HG03103 (cell line): ENCODE measurements at regions not wholly inside any gene's neighbourhood (a gene's known extent, or its start where the extent isn't known, plus 50 kb on each side); places are given as distances from the start of the nearest gene placed in this dataset.
"Not testable (repeated sequence)": the region's sequence is repeated elsewhere in the genome, so short reads cannot be mapped to it uniquely, and the experiment has no call there.

ENCODE experiments used
- ATAC-seq: cut with Tn5 transposase; IDR thresholded peaks from one replicate; pipeline ENCODE4 v1.9.1; 2021; ENCODE audit warnings: low read depth; ENCODE audit not compliant: unreplicated experiment

- ATAC-seq = no peak
Measured at GRCh38 chr4:104010722-104011121, 290.9 kb upstream of the TACR3 start.

GRCh38 chr4:104002318-104002717, 282.5 kb upstream of the TACR3 start:
- ATAC-seq = not testable (repeated sequence)

- no peak for ATAC-seq
Measured at GRCh38 chr4:103998756-103999155, 279.0 kb upstream of the TACR3 start.

DNA sequence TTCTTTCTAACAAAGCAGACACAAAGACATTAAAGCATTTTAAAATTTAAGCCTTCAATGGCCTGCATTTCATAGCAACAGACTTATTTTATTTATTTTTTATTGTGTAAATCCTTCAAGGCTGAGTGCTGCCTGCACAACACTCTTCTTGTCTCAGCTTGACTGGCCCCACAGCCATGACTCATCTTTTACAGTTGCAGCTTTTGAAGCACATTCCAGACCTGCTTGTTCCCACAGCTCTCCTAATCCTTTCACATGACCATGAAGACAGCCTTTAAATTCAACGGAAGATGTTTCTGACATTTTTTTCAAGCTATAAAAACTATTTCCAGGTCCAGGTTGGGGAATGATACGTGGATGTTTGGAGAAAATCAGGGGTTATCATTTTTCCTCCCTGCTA, 276.9 kb upstream of the TACR3 start:
- ATAC-seq = no peak

DNA sequence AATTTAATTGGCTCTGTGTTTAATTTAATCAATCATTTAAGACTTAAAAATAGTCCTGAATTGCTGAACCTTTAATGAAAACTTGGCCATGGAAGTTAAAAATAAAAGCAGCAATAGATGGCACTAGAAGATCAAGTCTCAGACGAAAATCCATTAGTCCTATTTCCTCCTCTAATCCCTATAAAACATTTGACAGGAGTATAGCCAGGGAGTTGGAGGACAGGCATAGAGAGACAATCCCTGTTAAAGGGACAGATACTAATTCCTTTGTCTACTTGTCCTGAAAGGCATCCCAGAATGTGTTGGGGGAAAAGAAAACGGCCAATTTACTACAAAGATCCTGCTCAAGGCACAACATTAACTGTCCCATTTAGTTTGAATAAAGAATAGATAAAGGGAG, 276.3 kb upstream of the TACR3 start:
- ATAC-seq = no peak

- no peak for ATAC-seq
Measured at GRCh38 chr4:103994059-103994458, 274.3 kb upstream of the TACR3 start.

DNA sequence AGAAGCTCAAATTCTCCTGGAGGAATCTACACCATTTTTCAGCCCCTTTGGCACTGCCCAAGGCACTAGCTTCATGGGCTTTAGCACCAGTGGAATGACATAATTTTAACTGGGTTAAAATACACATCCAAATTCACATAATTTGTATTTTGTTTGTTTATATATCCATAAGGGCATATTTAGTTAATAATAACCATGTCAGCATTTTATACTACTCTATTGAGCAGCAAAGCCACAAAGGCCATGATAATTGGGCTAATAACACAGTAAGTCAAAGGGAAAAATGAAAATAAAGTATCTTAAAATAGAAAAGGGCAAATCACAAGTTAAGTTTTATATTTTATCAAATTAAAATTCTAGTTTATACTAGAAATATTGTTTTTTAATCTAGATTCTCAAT, 262.7 kb upstream of the TACR3 start:
- ATAC-seq = no peak

DNA sequence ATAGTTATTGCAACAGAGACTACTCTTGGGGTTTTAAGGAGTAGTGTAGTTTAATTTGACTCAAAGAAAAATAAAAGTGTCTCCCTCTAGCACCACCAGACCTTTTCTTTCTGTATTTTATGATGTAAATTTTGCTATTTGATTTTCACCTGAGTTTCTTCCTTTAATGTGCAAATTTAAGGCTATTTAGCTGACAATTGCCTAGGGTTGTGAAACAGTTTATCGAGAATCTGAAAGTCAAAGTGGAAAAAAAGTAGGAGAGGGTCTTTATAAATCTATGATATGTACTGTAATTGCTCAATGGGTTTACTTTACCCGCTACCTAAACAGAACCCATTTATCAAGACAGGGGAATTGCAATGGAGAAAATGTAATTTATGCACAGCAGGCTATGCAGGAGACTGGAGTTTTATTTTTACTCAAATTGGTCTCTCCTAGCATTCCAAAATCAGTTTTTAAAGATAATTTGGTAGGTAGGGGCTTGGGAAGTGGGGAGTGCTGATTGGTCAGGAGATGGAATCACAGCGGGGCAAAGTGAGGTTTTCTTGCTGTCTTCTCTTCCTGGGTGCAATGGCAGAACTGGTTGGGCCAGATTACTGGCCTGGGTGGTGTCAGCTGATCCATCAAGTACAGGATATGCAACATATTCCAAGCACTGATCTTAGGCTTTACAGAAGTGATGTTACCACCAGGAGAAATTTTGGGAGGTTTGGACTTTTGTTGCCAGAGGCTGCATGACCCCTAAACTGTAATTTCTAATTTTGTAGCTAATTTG, 228.6 kb upstream of the TACR3 start:
- no peak for ATAC-seq

DNA sequence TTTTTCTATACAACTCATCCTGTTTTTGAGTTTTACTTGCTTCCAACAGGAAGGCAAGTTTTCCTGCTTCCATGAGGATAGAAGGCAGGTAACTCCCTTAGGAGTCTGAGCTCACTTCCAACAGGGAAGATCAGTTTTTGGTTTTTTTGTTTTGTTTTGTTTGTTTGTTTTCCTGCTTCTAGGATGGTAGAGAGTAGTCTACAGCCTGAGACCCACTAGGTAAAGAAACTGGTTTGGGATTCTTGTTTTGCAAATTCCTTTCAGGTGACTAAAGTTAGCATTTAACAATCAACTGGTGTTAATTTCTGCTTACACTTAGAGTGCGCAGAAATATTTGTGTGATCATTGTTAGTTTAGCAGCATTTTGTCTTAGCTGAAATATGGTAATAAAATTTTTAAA, 227.8 kb upstream of the TACR3 start:
- ATAC-seq = no peak

DNA sequence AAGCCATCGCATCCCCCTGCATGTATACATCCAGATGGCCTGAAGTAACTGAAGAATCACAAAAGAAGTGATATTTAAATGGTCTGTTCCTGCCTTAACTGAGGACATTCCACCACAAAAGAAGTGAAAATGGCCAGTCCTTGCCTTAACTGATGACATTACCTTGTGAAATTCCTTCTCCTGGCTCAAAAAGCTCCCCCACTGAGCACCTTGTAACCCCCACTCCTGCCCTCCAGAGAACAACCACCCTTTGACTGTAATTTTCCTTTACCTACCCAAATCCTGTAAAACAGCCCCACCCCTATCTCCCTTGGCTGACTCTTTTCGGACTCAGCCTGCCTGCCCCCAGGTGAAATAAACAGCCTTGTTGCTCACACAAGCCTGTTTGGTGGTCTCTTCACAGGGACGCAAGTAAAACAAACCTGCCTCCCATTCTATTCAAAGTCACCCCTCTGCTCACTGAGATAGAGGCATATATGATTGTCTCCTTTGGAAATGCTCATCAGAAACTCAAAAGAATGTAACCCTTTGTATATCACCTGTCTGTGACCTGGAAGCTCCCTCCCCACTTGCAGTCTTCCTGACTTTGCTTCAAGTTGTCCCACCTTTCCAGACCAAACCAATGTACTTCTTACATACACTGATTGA, 227.0 kb upstream of the TACR3 start:
- ATAC-seq = not testable (repeated sequence)

DNA sequence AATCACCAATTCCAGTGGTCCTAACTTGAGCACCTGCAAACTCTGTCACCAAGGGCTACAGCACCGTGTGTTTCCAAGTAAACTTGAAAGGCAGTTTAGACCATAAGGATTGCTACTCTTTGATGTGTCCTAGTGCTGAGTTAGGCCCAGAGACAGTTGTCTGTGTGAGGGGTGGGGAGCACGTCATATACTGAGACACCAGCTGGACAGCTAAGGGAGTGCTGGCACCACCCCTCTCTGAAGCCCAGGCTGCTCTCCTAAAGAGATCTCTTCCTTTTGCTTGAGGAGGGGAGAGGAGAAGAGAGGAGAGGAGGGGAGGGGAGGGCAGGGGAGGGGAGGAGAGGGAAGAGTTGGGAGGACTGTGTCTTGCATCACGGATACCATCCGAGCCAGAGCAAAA, 218.7 kb upstream of the TACR3 start:
- no peak for ATAC-seq

DNA sequence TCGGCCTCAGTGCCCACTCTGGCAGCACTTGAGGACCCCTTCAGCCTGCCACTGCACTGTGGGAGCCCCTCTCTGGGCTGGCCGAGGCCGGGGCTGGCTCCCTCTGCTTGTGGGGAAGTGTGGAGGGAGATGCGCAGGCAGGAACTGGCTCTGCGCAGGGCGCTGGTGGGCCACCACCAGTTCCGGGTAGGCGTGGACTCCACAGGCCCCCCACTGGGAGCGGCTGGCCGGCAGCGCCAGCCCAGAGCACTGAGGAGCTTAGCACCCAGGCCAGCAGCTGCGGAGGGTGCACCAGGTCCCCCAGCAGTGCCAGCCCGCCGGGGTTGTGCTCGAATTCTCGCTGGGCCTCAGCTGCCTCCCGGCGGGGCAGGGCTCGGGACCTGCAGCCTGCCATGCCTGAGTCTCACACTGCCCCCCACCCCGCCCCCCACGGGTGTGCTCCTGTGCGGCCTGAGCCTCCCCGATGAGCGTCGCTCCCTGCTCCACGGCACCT, 216.9 kb upstream of the TACR3 start:
- ATAC-seq = no peak

- peak; percentile 75 for ATAC-seq
Measured at GRCh38 chr4:103934178-103934789, 214.5 kb upstream of the TACR3 start.

GRCh38 chr4:103928370-103928769, 208.6 kb upstream of the TACR3 start:
- ATAC-seq = no peak

DNA sequence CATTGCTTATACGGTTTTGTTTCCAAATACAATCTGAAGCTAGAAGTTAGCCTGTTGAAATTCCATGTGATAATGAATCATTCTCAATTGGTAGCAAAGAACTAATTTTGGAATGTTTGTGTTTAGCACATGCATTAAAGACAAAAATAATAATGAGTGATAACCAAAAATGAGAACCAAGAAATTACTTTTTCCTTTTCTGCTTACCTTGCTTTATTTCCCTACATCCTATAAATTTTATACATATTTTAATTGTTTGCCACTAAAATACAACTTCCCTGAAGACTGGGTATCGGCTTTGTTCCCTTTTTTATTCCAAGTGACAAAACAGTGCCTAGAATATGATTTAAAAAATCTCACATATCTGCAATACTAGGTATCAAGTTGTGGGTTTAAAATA, 203.8 kb upstream of the TACR3 start:
- no peak for ATAC-seq

GRCh38 chr4:103918214-103918613, 198.4 kb upstream of the TACR3 start:
- no peak for ATAC-seq

DNA sequence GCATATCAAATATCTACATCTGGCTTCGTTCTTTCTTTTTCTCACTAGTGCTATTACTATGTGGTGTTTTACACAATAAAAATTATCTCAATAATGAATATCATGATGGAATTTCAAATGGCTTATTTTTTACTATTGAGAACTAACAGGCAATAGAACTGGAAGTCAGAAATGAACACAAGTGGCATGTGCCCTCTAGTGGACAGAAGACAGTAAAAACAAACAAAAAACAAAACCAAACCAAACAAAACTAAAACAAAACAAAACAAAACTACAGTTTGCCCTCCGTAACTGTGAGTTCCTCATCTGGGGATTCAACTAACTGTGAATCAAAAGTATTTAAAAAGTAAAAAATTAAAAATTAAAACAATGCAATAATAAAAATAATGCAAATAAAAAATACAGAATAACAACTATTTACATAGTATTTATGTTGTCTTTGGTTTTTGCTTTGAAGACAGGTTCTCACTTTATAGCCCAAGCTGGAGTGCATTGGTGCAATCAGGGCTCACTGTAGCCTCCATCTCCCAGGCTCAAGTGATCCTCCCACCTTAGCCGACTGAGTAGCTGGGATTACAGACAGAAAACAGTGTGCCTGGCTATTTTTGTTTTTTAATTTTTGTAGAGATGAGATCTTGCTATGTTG, 195.6 kb upstream of the TACR3 start:
- peak; percentile 92 for ATAC-seq

GRCh38 chr4:103907414-103907813, 187.6 kb upstream of the TACR3 start:
- no peak for ATAC-seq

DNA sequence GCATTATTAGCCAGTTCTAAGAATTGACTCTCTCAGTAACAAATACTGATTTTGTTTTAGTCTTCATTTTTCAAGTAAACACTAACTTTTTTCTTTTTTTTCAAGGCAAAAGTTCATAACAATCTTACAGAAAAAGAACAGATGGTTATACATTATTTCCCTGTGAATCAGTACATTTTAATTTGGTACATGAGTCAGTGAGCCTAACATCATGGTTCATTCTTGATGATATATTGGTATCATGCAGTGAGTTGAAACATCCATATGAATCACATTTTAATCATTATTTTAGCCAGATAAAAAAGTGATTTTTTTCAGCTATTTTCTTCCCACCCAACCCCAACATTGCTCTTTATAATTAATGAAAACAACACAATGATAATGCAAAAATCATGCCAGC, 184.3 kb upstream of the TACR3 start:
- no peak for ATAC-seq

DNA sequence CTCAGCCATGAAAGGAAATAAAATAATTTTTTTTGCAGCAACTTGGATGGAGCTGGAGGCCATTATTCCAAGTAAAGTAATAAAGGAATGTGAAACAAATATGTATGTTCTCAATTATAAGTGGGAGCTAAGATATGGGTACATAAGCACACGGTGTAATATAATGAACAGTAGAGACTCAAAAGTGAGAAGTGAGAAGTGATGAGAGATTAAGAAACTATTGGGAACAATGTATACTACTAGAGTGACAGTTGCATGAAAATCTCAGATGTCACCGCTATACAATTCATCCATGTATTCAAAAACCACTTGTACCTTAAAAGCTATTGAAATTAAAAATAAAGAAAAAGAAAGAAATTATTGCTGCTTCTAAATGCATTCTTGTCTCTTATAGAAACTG, 182.9 kb upstream of the TACR3 start:
- no peak for ATAC-seq

- ATAC-seq = no peak
Measured at GRCh38 chr4:103895876-103896465, 176.2 kb upstream of the TACR3 start.
